ENCODE measurements at regions not wholly inside any gene's neighbourhood (a gene's known extent, or its start where the extent isn't known, plus 50 kb on each side); places are given as distances from the start of the nearest gene placed in this dataset.

DNA sequence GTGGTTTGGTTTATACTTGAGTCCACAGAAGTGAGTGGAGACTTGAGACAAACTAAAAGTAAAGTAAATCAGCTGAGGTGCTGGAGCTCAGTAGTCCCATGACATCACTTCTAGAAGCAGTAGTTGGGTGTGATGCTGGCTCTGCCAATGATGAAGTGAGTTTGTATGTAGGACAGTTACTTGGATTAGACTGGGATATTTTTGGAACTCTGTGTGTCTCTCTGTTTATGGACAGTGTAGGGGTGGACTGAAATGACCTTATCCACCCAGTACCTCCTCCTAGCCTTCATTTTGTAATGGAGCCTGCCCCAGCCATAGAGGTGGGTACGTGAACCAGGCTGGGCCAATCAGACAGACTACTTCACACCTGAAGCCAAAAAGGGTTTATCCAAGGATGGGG is 52.2 kb downstream of the POLR1D start:
- DNase-seq (ENCODE audit: low spot score) = no peak

DNA sequence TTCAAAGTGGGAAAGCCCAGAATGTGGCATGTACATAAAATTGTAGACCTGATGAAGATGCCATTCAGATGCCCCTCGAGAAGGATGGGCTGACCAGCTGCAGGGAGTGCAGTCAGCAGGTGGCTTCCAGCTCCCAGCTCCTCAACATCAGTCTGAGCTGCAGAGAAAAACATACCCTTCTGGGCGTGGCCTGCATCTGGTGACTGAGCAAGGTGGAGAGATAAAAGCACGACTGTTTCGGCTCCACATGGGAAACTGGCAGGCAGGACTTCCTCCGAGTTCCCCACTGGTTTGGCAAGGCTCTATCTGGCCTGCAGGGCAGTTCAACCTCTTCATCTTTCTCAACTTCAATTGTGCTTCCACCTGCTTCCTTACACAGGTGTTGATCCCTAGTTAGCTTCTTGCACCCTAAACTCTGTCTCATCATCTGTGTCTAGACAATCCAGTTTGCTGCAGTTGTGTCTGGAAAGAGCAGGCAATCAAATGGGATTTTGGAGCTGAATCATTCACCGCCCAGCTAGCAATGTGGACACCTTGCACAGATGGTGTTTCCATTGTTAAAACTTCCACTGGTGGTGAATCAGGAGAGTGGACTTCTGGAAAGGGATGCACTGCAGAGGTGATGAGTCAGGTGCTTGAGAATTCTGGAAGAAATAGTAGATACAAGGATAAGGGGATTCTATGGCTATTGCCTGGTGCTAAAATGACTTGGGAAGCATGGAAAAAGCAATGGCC is 56.8 kb downstream of the POLR1D start:
- DNase-seq (ENCODE audit: low spot score) = no peak

DNA sequence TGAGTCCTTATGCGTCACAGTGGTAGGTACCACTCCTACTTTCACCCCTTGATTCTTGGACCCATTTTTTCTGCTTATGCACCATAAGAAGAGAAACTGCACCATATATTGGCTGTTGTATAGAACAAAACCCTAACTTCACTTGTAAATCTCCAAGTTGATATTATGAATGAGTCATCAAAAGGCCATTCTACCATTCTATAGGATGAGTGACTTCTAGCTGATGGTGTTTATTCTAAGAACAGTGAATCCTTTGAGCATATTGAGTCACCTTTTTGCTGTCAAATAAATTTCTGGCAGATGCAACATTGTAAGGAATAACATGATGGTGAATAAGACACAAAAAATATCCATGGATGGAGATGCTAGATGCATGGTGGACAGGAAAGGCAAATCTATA is 57.7 kb downstream of the POLR1D start:
- DNase-seq (ENCODE audit: low spot score) = no peak

DNA sequence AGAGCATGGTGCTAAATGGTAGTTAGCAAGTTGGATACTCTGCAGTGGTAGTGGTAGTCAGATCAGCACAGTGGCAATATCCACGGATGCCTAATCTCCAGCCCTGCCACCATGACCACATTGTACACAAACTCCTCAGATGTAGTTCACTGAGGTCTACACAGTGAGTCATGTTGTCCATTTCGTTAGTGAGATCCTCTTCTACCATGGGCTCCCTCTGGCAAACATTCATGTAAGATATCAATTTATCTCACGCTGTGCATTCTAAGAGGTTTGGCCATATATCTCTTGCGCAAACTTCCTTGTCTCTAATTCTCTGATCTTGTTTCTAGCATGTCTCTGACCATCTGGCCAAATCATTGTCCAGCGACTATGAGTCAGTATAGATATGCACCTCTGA is 58.2 kb downstream of the POLR1D start:
- no peak for DNase-seq (ENCODE audit: low spot score)

DNA sequence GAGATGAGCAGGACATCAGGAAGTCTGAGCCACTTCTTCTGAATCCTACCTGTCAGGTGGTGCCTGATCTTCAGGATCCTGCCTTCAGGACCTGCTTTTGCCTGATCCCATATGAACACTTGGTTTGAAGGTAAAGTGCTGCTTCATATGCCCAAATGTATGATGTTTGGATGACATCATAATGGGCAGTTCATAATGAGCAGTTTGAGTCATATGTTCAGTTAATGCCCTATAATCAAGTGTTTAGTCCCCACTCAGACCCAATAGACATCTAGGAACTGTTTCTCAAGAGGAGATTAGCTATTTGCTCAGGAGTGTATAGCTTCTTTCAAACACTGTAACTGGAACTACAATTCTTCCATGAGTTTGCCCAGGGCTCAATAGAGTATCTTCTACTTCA is 58.8 kb downstream of the POLR1D start:
- DNase-seq (ENCODE audit: low spot score) = no peak

- DNase-seq (ENCODE audit: low spot score) = no peak
Observed at GRCh38 chr13:27691207-27691606, 69.5 kb downstream of the POLR1D start.

- no peak for DNase-seq (ENCODE audit: low spot score)
Observed at GRCh38 chr13:27696731-27697130, 75.0 kb downstream of the POLR1D start.

DNA sequence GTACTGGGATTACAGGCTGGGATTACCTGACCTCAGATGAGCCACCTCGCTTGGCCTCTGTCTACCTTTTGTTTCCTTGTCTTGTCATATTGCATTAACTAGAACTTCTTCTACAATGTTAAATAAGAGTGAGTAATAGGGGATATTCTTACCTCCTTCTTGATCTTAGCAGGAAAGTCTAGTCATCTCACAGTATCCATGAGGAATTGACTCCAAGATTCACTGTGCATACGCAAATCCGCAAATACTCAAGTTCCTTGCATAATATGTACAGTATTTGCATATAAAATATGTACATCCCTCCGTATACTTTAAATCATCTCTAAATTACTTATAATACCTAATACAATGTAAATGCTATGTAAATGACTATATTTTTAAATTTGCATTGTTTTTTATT is 78.3 kb downstream of the POLR1D start:
- no peak for DNase-seq (ENCODE audit: low spot score)

- DNase-seq (ENCODE audit: low spot score) = no peak
Observed at GRCh38 chr13:27704681-27705080, 83.0 kb downstream of the POLR1D start.

- no peak for DNase-seq (ENCODE audit: low spot score)
Observed at GRCh38 chr13:27708325-27708724, 84.0 kb upstream of the GSX1 start.

- no peak for DNase-seq (ENCODE audit: low spot score)
Observed at GRCh38 chr13:27709779-27710178, 82.5 kb upstream of the GSX1 start.

- peak; percentile 22 for DNase-seq (ENCODE audit: low spot score)
Observed at GRCh38 chr13:27712421-27712820, 79.9 kb upstream of the GSX1 start.

- no peak for DNase-seq (ENCODE audit: low spot score)
Observed at GRCh38 chr13:27713767-27714166, 78.5 kb upstream of the GSX1 start.

DNA sequence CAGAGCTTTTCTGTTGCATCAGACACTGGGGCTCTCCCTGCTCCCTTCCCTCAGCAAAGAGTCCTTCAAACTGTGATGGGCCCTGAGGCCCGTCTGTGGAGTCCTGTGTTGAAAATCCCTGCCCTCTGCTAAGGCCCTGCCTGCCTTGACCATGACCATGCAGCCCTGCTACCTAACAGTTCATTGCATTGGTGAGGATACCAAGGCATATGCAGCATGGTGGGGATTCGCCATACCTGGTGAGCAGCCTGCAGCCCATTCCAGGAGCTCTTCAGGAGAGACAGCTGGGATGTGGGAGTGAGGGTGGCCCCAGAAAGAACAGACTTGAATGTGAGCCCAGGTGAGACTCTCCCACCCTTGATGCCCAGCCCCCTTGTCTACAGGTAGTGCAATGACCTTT is 70.6 kb upstream of the GSX1 start:
- no peak for DNase-seq (ENCODE audit: low spot score)

DNA sequence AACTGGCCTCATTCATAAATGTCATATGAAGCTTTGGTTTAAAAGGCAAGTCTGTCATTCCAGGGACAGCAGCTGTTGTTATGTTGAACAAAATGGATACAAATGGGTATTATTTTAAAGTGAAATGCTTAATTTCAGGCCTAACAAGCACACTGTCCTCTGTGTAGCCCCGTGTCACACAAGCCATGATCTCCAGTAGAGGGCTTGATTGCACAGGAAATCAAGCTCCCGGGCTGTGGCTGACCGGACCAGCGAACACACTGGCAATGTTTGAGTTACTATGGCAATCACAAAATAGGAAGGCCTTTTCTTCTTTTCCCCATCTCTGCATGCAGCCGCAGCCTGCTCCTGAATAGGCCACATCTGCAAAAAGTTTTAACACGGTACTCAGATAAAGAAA is 64.0 kb upstream of the GSX1 start:
- DNase-seq (ENCODE audit: low spot score) = no peak

- DNase-seq (ENCODE audit: low spot score) = no peak
Observed at GRCh38 chr13:27730191-27730590, 62.1 kb upstream of the GSX1 start.
